NCI-H82 treated with DMSO at 0.1 percent for 48 hours (cell line): ENCODE measurements at regions not wholly inside any gene's neighbourhood (a gene's known extent, or its start where the extent isn't known, plus 50 kb on each side); places are given as distances from the start of the nearest gene placed in this dataset.
A peak's percentile ranks its signal among the peaks of the same experiment; 100 is the strongest.
"Not testable (repeated sequence)": the region's sequence is repeated elsewhere in the genome, so short reads cannot be mapped to it uniquely, and the experiment has no call there.

ENCODE experiments used
- DNase-seq: peaks from one replicate; lab custom pipeline; 2025; ENCODE audit not compliant: unreplicated experiment; lab: John Stamatoyannopoulos, UW

GRCh38 chr14:89056394-89056793, 231.9 kb downstream of the TTC8 start:
- DNase-seq: no peak

- DNase-seq: no peak
Observed at GRCh38 chr14:89058697-89059096, 234.2 kb downstream of the TTC8 start.

GRCh38 chr14:89060191-89060590, 235.7 kb downstream of the TTC8 start:
- DNase-seq: no peak

GRCh38 chr14:89061696-89062095, 237.2 kb downstream of the TTC8 start:
- DNase-seq: no peak

GRCh38 chr14:89065879-89066278, 241.4 kb downstream of the TTC8 start:
- DNase-seq: no peak

- no peak for DNase-seq
Observed at GRCh38 chr14:89067293-89067972, 243.0 kb downstream of the TTC8 start.

- DNase-seq: no peak
Observed at GRCh38 chr14:89078021-89078795, 253.8 kb downstream of the TTC8 start.

- DNase-seq: no peak
Observed at GRCh38 chr14:89085231-89085731, 260.8 kb downstream of the TTC8 start.

GRCh38 chr14:89085737-89086382, 261.4 kb downstream of the TTC8 start:
- DNase-seq: no peak

- no peak for DNase-seq
Observed at GRCh38 chr14:89088530-89088929, 264.1 kb downstream of the TTC8 start.

- no peak for DNase-seq
Observed at GRCh38 chr14:89089330-89089729, 264.9 kb downstream of the TTC8 start.

- DNase-seq: no peak
Observed at GRCh38 chr14:89091781-89092180, 267.3 kb downstream of the TTC8 start.

- no peak for DNase-seq
Observed at GRCh38 chr14:89093083-89093730, 268.8 kb downstream of the TTC8 start.

- peak; percentile 37 for DNase-seq
Observed at GRCh38 chr14:89095036-89095435, 270.6 kb downstream of the TTC8 start.

GRCh38 chr14:89096946-89097345, 272.5 kb downstream of the TTC8 start:
- DNase-seq: no peak

GRCh38 chr14:89098254-89098653, 273.8 kb downstream of the TTC8 start:
- no peak for DNase-seq

GRCh38 chr14:89104171-89104817, 279.8 kb downstream of the TTC8 start:
- not testable (repeated sequence) for DNase-seq

GRCh38 chr14:89104861-89105260, 280.4 kb downstream of the TTC8 start:
- DNase-seq: not testable (repeated sequence)
